ELR (cell line): ENCODE measurements at regions not wholly inside any gene's neighbourhood (a gene's known extent, or its start where the extent isn't known, plus 50 kb on each side); places are given as distances from the start of the nearest gene placed in this dataset.

Source experiments
- DNase-seq: peaks from one replicate; pipeline ENCODE4 v3.0.0-alpha.2; 2015; ENCODE audit warnings: low read depth

- no peak for DNase-seq
These were observed 1237.3 kb downstream of the XPNPEP1 start for GRCh38 chr10:108685863-108686531.

DNA sequence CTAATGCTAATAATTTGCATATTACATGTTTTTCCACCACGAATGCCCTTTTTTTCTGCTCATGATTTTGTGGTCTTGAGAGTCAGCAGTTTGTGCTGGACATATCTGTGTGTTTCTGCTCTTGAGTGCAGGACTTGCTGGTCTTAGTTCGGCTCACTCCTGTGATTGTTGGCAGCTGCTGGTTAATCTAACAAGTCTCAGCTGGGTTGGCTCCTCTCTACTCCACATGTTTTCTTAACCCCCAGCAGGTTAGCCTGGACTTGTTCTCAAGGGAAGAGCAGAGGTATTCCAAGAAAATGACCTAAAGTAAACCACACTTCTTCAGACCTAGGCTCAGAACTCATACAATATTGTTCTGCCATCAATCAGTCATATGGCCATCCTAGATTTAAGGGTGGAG, 1238.9 kb downstream of the XPNPEP1 start:
- DNase-seq: no peak

GRCh38 chr10:108673741-108674140, 1249.6 kb downstream of the XPNPEP1 start:
- DNase-seq: no peak

GRCh38 chr10:108663587-108663986, 1259.7 kb downstream of the XPNPEP1 start:
- DNase-seq: no peak

- no peak for DNase-seq
These were observed 1260.3 kb downstream of the XPNPEP1 start for GRCh38 chr10:108662975-108663374.

- DNase-seq: no peak
These were observed 1268.3 kb downstream of the XPNPEP1 start for GRCh38 chr10:108655057-108655456.

DNA sequence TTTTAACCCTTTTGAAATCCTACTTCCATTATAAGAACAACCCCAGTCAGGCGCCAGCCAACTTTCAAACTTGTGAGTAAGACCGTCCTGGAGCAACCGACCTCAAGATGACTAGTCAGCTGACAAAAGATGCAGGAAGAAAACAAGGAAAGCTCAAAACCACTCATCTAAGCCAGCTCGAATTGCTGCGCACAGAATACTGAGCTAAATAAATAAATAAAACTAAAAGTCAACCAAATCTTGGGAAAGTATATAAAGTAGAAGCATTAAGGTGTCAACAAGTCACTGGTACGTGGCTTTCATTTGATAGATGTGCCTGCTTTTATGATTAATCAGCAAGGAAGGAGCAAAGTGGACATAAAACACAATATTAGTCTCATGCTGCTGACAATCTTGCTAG, 1269.8 kb downstream of the XPNPEP1 start:
- peak; percentile 65 for DNase-seq

- no peak for DNase-seq
These were observed 1284.3 kb downstream of the XPNPEP1 start for GRCh38 chr10:108639010-108639409.

GRCh38 chr10:108638225-108638624, 1285.1 kb downstream of the XPNPEP1 start:
- DNase-seq: no peak

DNA sequence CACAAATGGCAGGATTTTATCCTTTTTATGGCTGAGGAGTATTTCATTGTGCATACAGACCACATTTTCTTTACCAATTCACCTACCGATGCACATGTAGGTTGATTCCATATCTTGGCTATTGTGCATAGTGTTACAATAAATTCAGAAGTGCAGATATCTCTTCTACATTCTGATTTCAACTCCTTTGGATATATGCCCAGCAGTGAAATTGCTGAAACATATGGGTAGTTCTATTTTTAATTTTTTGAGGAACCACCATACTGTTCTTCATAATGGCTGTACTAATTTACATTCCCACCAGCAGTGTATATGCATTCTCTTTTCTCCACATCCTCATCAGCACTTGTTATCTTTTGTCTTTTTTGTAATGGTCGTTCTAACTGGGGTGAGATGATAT, 1290.3 kb downstream of the XPNPEP1 start:
- DNase-seq: no peak

DNA sequence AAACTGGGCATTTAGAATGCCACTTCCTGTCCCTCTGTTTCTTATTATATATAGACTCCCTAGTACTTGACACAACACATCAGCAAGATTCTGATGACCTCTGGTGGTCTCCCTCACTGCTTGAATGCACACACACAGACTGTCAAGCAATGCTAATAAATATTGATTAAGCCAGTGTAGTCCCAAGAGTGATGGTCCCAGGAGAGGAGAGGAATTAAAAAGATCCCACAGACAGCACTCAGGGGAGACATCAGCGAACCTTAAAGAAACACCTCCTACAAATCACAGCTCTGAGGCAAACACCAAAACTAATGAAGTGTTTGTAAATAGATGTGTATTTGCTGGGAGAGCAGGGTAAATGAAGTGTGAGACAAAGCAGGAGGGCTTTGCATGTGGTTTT, 1291.2 kb downstream of the XPNPEP1 start:
- DNase-seq: no peak

- DNase-seq: no peak
These were observed 1292.0 kb downstream of the XPNPEP1 start for GRCh38 chr10:108631332-108631731.

DNA sequence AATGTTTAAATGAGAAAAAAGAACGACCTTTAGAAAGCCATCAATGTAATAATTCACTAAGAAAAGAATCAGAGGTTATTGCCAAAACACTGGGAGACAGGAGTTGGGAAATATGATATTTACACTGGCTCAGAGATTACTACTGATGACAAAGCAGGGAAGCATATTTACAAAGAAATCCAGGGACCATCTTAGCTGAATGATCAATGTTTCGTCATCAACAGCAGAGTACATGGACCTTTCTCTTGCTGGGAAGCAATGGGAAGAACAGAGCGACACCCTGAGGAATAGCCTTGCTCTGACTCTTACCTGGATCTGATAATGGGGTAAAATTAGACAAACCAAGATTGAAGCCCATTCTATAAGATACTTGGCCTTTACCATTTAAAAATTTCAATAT, 1293.5 kb downstream of the XPNPEP1 start:
- peak; percentile 78 for DNase-seq

GRCh38 chr10:108624052-108624451, 1299.3 kb downstream of the XPNPEP1 start:
- DNase-seq: no peak

- DNase-seq: no peak
These were observed 1302.3 kb downstream of the XPNPEP1 start for GRCh38 chr10:108620821-108621534.

- no peak for DNase-seq
These were observed 1306.6 kb downstream of the XPNPEP1 start for GRCh38 chr10:108616559-108617285.

DNA sequence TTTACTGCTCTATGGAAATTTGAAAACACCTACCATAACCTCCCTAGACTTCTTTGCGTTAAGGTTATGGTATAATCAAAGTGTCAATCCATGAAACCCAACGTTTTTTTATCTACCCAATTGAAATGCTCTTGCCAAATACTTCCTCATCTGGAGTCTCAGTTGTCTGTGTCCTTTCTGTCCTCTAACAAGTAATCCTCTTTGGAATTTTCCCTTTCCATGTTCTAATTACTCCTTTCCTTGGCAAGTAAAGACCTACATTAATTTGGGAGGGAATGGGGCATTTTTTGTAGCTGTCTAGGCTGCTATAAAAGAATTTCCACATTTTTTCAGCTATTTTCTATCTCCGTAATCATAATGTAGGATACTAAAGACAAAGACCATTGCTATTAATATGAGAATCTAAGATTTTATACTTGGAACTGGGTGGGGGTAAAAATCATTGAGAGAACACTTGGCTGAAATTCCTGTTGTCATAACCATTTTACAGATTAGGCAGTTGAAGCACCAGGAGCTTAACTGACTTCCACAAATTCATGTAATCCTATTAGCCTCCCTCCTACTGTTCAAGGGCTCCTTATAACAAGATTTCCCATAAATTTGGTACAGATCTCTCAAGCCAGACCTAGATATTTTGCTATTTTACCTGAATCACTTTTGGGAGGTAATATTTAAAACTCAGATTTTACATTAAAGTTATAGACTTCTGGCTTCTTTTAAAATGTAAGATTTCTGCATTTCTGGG, 1307.6 kb downstream of the XPNPEP1 start:
- no peak for DNase-seq

- DNase-seq: no peak
These were observed 1310.8 kb downstream of the XPNPEP1 start for GRCh38 chr10:108612485-108612884.

GRCh38 chr10:108608860-108609259, 1314.5 kb downstream of the XPNPEP1 start:
- DNase-seq: no peak

DNA sequence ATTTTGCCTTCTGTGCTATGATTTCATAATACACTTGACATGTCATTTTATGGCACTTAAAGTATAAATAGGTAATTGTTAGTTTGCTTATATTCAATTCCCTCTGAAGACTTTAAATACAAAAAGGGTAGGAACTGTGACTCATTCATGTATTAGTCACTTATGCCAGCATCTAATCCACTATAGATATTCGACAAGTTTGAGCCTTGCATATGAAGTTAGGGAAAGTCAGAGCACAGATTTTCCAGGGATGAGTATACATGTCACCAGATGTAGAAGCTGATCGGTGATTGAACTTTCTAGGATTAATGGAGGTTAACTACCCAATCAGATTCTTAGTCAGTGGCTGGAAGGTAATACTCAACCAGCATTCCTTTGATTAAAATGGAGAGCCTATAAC, 1321.5 kb downstream of the XPNPEP1 start:
- DNase-seq: peak; percentile 91

DNA sequence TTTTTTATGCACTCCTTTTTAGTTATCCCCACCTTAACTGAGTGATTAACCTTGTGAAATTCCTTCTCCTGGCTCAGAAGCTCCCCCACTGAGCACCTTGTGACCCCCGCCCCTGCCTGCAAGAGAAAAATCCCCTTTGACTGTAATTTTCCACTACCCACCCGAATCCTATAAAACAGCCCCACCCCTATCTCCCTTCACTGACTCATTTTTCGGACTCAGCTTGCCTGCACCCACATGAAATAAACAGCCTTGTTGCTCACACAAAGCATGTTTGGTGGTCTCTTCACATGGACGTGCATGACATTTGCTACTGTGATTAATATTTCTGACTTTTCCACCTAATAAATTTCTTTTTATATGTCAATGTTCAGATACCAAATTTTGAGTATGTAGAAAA, 1322.8 kb downstream of the XPNPEP1 start:
- DNase-seq: peak; percentile 71

DNA sequence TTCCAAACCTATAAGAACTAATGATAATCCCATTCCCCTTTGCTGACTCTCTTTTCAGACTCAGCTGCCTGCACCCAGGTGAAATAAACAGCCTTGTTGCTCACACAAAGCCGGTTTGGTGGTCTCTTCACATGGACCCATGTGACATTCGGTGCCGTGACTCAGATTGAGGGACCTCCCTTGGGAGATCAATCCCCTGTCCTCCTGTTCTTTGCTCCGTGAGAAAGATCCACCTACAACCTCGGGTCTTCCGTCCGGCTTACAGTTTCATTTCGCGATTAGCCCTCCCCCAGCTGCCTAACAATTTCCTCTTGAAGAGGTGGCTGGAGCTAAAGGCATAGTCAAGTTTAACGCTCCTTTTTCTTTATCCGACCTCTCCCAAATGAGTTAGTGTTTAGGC, 1324.0 kb downstream of the XPNPEP1 start:
- peak; percentile 57 for DNase-seq
